AG04450 (cell line): ENCODE measurements at regions not wholly inside any gene's neighbourhood (a gene's known extent, or its start where the extent isn't known, plus 50 kb on each side); places are given as distances from the start of the nearest gene placed in this dataset.

Experiments used
- CTCF ChIA-PET: fragments of 300-600, 350-600 bp; formaldehyde crosslinking; extraction: SDS; loops from one replicate; lab custom pipeline; 2022; ENCODE audit warnings: antibody characterized with exemption, inconsistent platforms; lab: Charles Lee
- POLR2A ChIA-PET: fragments of 350-600 bp; formaldehyde crosslinking; extraction: SDS; loops from one replicate; lab custom pipeline; 2021; ENCODE audit warnings: antibody characterized with exemption, inconsistent platforms; lab: Yijun Ruan, JAX
- DNase-seq: peaks from one replicate; pipeline ENCODE4 v3.0.0-alpha.2; 2011; ENCODE audit warnings: low read depth, low spot score
- H3K27ac ChIP-seq: one replicate; pipeline ENCODE4 v1.5.1; 2012; ENCODE audit warnings: low read depth, low read length, control low read depth
- H3K27me3 ChIP-seq: one replicate; pipeline ENCODE4 v1.6.0; 2012; ENCODE audit warnings: low read length; ENCODE audit not compliant: control insufficient read depth, insufficient read depth
- H3K4me3 ChIP-seq: 2 replicates; pipeline ENCODE4 v1.5.1; 2011; ENCODE audit warnings: mild to moderate bottlenecking, low read depth, low read length, control low read depth
- H3K9me3 ChIP-seq: 2 replicates; pipeline ENCODE4 v1.5.1; 2012; ENCODE audit warnings: low read length; ENCODE audit not compliant: control insufficient read depth, insufficient read depth
- TF ChIP-seq, protein P1 (sequence below): IDR thresholded peaks from 2 replicates; pipeline ENCODE4 v1.5.1; 2011; ENCODE audit warnings: low read depth, low read length, control low read depth, inconsistent platforms

DNA sequence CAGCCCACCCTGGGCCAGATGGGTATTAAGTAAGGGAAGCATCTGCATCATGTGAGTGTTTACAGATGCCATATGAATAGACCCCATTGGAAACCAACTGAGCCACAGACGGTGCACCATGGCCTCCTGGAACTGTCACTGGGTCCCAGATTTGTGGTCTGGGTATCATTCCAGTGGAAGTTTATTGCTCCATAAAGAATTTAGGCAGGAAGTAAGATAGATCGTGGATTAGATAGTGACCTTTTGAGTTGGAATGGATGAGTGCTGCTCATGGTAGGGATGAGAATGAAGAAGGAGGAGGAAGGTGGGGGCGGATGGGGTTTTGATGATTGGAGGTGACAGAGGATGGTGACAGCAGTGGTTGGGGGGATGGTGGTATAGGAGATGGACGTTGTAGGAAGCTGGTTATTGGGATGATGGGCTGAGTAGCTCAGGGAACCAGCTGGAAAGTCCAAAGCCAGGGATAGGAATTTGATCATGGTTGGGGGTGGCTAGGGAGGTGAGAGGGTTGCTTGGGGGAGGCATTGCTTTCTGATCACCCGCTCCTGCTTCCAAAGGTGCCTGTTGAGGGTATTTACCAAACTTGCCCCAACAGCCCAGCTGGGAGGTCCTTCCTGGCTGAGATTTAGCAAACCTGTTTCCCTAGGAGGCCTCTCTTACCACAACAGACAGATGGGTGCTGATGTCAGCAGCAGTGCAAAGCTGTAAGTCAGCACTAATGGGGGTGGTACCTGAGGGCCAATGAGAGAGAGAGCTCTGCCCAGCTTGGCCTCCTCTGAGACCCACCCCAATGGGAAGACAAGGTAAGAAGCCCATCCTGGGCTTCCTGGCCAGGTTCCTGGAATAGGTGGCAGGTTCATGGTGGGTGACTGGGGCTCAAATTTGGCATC is 78.0 kb downstream of the VEGFA start:
- TF ChIP-seq, protein P1, sequence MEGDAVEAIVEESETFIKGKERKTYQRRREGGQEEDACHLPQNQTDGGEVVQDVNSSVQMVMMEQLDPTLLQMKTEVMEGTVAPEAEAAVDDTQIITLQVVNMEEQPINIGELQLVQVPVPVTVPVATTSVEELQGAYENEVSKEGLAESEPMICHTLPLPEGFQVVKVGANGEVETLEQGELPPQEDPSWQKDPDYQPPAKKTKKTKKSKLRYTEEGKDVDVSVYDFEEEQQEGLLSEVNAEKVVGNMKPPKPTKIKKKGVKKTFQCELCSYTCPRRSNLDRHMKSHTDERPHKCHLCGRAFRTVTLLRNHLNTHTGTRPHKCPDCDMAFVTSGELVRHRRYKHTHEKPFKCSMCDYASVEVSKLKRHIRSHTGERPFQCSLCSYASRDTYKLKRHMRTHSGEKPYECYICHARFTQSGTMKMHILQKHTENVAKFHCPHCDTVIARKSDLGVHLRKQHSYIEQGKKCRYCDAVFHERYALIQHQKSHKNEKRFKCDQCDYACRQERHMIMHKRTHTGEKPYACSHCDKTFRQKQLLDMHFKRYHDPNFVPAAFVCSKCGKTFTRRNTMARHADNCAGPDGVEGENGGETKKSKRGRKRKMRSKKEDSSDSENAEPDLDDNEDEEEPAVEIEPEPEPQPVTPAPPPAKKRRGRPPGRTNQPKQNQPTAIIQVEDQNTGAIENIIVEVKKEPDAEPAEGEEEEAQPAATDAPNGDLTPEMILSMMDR: no peak
- H3K27me3 ChIP-seq: peaks cover 18% of the 10 kb centered on the region
- no peak overlapping the region for H3K4me3 ChIP-seq
- POLR2A ChIA-PET: no interaction called here
- no peak for DNase-seq
- CTCF ChIA-PET: no interaction called here
- no peaks in the 10 kb centered on the region for H3K9me3 ChIP-seq
- no peak overlapping the region for H3K27ac ChIP-seq

DNA sequence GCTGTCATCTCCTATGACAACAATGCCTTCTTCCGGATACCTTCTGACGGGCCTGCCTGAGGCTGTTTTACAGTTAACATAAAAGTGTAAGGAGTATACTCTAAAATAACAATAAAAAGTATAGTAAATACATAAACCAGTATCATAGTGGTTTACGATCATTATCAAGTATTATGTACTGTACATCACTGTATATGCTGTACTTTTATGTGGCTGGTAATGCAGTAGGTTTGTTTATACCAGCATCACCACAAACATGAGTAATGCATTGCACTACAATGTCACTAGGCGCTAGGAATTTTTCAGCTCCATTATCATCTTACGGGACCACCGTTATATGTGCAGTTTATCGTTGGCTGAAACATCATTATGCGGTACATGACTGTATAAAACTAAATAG is 76.5 kb downstream of the VEGFA start:
- ChIA-PET POLR2A (no interaction called here), CTCF (interaction anchor here (0.9 to 1.9 kb wide), 3 partner anchors 10 to 229 kb away, joined by 3 to 7 read pairs (median 5); no protein-coding TSS in a partner anchor)

DNA sequence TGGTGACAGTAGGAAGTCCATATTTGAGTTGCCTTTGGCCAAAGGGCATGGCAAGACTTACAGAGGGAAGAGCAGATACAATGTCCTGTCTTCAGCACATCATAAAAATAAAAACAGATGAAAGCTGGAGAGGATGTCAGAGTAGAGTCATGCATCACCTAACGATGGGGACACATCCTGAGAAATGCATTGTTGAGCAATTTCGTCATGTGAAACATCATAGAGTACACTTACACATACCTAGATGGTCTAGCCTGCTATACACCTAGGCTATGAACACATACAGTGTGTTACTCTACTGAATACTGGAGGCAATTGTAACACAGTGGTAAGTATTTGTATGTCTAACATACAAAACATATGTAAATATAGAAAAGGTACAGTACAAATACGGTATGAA is 75.6 kb downstream of the VEGFA start:
- Histone ChIP-seq H3K27me3 (peaks cover 18% of the 10 kb centered on the region), H3K4me3 (no peak overlapping the region), H3K9me3 (no peaks in the 10 kb centered on the region), H3K27ac (no peak overlapping the region)
- ChIA-PET POLR2A (no interaction called here), CTCF (interaction anchor here (0.8 to 1.9 kb wide), 5 partner anchors 11 to 233 kb away, joined by 3 to 7 read pairs (median 3); no protein-coding TSS in a partner anchor)
- DNase-seq: no peak
- TF ChIP-seq, protein P1: no peak

More for the DNA sequence above, 76.5 kb downstream of the VEGFA start:
- H3K4me3 ChIP-seq: no peak overlapping the region
- no peak for DNase-seq
- no peak overlapping the region for H3K27ac ChIP-seq
- TF ChIP-seq, protein P1: no peak
- H3K27me3 ChIP-seq: peaks cover 18% of the 10 kb centered on the region
- H3K9me3 ChIP-seq: no peaks in the 10 kb centered on the region

DNA sequence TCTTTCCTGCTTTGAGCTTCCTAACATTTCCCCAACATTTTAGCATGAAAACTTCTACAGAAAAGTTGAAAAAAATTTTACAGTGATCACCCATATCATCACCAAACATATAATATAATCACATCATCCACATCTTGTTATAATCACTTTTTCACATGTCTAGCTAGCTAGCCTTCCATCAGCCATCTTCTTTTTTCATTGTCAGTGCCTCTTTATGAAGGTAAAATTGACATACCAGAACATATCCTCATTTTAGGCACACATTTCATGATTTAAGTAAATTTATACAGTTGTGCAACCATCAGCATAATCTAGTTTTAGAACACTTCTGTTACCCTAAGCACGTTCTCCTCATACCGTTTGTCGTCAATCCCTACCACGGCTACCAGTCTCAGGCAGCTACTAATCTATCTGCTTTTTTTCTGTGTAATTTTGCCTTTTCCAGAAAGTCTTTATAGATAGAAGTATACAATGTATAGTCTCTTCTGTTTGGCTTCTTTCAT is 73.7 kb downstream of the VEGFA start:
- no peak for DNase-seq
- TF ChIP-seq, protein P1: no peak
- Histone ChIP-seq H3K27ac (no peak overlapping the region), H3K27me3 (peaks cover 18% of the 10 kb centered on the region), H3K4me3 (no peak overlapping the region), H3K9me3 (no peaks in the 10 kb centered on the region)
- CTCF ChIA-PET: interaction anchor here (1.1 kb wide), 1 partner anchor 231 kb away, joined by 3 read pairs; no protein-coding TSS in a partner anchor
- POLR2A ChIA-PET: no interaction called here

- TF ChIP-seq, protein P1: no peak
- ChIA-PET POLR2A (no interaction called here), CTCF (interaction anchor here (1.1 kb wide), 1 partner anchor 232 kb away, joined by 3 read pairs; no protein-coding TSS in a partner anchor)
- Histone ChIP-seq H3K9me3 (no peaks in the 10 kb centered on the region), H3K27ac (no peak overlapping the region), H3K4me3 (no peak overlapping the region), H3K27me3 (peaks cover 16% of the 10 kb centered on the region)
- no peak for DNase-seq
Measured at GRCh38 chr6:43843097-43843645, 73.2 kb downstream of the VEGFA start.
